Chondrocyte (in vitro differentiated cells): ENCODE measurements at regions not wholly inside any gene's neighbourhood (a gene's known extent, or its start where the extent isn't known, plus 50 kb on each side); places are given as distances from the start of the nearest gene placed in this dataset.
"Not testable (repeated sequence)": the region's sequence is repeated elsewhere in the genome, so short reads cannot be mapped to it uniquely, and the experiment has no call there.

Source experiments
- DNase-seq: peaks from one replicate; pipeline ENCODE4 v3.0.0; 2021; ENCODE audit warnings: mixed read lengths, low spot score
- H3K27ac Mint-ChIP-seq: one replicate; pipeline ENCODE4 v1.8.0; 2021; ENCODE audit warnings: mild to moderate bottlenecking, moderate library complexity, mixed read lengths; ENCODE audit not compliant: unreplicated experiment
- H3K27me3 Mint-ChIP-seq: 2 replicates; pipeline ENCODE4 v1.8.0; 2021; ENCODE audit warnings: low read depth, mixed read lengths
- H3K36me3 Mint-ChIP-seq: 2 replicates; pipeline ENCODE4 v1.8.0; 2021; ENCODE audit warnings: low read depth, mixed read lengths
- H3K4me1 Mint-ChIP-seq: 2 replicates; pipeline ENCODE4 v1.8.0; 2021; ENCODE audit warnings: low read depth, mild to moderate bottlenecking, mixed read lengths
- H3K4me3 Mint-ChIP-seq: one replicate; pipeline ENCODE4 v1.8.0; 2021; ENCODE audit warnings: mild to moderate bottlenecking, moderate library complexity, mixed read lengths; ENCODE audit not compliant: unreplicated experiment
- H3K9me3 Mint-ChIP-seq: 2 replicates; pipeline ENCODE4 v1.8.0; 2021; ENCODE audit warnings: low read depth, mixed read lengths
- TF ChIP-seq, protein P1 (sequence below): fragments of 200-600 bp; sonication (generic); IDR thresholded peaks from 2 replicates; pipeline ENCODE4 v1.5.0; 2021; ENCODE audit warnings: antibody characterized with exemption, mild to moderate bottlenecking, moderate library complexity

DNA sequence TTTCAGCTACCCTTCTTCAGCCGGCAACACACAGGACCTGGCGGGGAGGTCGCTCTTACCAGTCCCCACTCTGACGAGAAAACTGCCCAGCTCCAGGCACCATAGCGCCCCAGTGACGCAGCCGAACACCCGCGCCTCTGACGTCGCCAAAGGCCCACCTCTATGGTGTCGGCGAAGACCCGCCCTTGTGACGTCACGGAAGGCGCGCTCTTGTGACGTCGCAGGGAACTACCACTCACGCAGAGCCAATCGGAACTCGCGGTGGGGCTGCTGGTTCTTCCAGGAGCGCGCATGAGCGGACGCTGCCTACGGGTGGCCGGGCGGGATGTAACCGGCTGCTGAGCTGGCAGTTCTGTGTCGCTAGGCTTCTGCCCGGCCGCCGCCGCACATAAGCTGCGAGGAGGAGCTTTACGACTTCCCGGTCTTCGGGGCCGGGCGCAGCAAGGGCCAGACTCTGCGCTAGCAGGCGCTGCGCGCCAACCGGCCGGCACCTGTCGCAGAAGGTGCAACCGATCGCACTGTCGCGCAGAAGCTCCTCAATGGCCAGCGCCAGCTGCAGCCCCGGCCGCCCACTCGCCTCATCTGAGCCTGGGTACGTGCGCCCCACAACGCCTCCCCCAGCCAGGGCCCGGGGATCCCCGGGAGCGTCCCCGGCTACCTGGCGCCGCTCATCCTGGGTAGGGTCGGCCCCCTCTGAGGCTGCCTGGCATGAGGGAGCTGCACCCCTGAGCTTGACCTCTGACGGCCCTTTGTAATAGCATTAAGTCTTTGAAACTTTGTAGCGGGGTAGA, 121.3 kb upstream of the FBXO28 start:
- TF ChIP-seq, protein P1, sequence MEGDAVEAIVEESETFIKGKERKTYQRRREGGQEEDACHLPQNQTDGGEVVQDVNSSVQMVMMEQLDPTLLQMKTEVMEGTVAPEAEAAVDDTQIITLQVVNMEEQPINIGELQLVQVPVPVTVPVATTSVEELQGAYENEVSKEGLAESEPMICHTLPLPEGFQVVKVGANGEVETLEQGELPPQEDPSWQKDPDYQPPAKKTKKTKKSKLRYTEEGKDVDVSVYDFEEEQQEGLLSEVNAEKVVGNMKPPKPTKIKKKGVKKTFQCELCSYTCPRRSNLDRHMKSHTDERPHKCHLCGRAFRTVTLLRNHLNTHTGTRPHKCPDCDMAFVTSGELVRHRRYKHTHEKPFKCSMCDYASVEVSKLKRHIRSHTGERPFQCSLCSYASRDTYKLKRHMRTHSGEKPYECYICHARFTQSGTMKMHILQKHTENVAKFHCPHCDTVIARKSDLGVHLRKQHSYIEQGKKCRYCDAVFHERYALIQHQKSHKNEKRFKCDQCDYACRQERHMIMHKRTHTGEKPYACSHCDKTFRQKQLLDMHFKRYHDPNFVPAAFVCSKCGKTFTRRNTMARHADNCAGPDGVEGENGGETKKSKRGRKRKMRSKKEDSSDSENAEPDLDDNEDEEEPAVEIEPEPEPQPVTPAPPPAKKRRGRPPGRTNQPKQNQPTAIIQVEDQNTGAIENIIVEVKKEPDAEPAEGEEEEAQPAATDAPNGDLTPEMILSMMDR, result peak; percentile 12
- not testable (repeated sequence) for H3K36me3 Mint-ChIP-seq, H3K27me3 Mint-ChIP-seq, H3K9me3 Mint-ChIP-seq
- peak overlapping the region; percentile 95 for H3K4me3 Mint-ChIP-seq
- peaks cover 12% of the 10 kb centered on the region for H3K4me1 Mint-ChIP-seq
- H3K27ac Mint-ChIP-seq, result peak overlapping the region; percentile 100
- DNase-seq, result peak; percentile 100

- H3K4me1 Mint-ChIP-seq, DNase-seq, H3K9me3 Mint-ChIP-seq, H3K27ac Mint-ChIP-seq, H3K27me3 Mint-ChIP-seq, H3K36me3 Mint-ChIP-seq: not testable (repeated sequence)
- peak overlapping the region; percentile 12 for H3K4me3 Mint-ChIP-seq
Measured at GRCh38 chr1:223991297-223991857, 122.5 kb upstream of the FBXO28 start.

GRCh38 chr1:223961985-223962384, 116.2 kb upstream of the TP53BP2 start:
- H3K27ac Mint-ChIP-seq, H3K36me3 Mint-ChIP-seq, H3K4me1 Mint-ChIP-seq, H3K9me3 Mint-ChIP-seq, DNase-seq, H3K4me3 Mint-ChIP-seq, H3K27me3 Mint-ChIP-seq: not testable (repeated sequence)

- H3K27ac Mint-ChIP-seq, H3K9me3 Mint-ChIP-seq, H3K36me3 Mint-ChIP-seq, H3K4me1 Mint-ChIP-seq, H3K27me3 Mint-ChIP-seq, H3K4me3 Mint-ChIP-seq, DNase-seq: not testable (repeated sequence)
Measured at GRCh38 chr1:223952801-223953200, 107.1 kb upstream of the TP53BP2 start.

DNA sequence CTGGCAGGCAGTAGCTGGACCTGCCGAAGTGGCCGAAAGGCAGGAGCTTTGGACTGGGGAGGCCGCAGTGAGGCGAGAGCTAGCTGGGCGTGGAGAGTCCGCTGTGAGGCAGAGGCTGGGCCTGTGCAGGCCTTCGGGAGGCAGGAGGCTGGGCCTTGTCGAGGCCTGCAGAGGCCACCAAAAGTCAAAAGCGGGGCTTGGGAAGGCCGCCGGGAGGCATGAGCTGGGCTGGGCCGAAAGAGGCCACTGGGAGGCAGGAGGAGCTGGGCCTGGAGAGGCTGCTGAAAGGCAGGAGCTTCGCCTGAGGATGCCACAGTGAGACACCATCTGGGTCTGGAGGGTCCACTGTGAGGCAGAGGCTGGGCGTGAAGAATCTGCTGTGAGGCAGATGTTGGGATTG, 105.8 kb upstream of the TP53BP2 start:
- H3K4me3 Mint-ChIP-seq, H3K36me3 Mint-ChIP-seq, DNase-seq, H3K27me3 Mint-ChIP-seq, H3K4me1 Mint-ChIP-seq, H3K9me3 Mint-ChIP-seq, H3K27ac Mint-ChIP-seq: not testable (repeated sequence)

DNA sequence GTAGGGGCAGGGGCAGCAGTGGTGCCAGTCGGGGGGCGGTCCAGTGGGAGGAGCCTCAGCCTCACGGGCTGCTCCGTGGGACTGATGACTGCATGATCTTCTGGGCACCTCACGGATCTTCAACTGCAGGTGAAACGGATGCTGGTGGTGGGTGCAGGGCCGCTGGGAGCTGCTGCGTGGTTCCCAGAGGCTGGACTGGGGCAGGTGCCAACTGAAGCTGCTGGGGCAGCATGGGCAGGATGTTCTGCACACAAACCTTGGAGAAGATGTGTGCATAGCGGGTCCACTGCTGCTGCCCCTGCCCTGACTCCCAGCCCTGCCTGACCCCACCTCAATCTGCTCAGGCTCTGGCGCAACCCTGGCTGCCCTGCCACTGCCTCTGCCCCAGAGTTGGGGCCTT, 104.2 kb upstream of the TP53BP2 start:
- not testable (repeated sequence) for H3K36me3 Mint-ChIP-seq, H3K27ac Mint-ChIP-seq, H3K4me1 Mint-ChIP-seq, H3K27me3 Mint-ChIP-seq, H3K4me3 Mint-ChIP-seq, DNase-seq, H3K9me3 Mint-ChIP-seq

GRCh38 chr1:223948041-223948440, 102.3 kb upstream of the TP53BP2 start:
- H3K36me3 Mint-ChIP-seq, DNase-seq, H3K9me3 Mint-ChIP-seq, H3K27ac Mint-ChIP-seq, H3K4me3 Mint-ChIP-seq, H3K4me1 Mint-ChIP-seq, H3K27me3 Mint-ChIP-seq: not testable (repeated sequence)

GRCh38 chr1:223936592-223936991, 90.8 kb upstream of the TP53BP2 start:
- H3K36me3 Mint-ChIP-seq, H3K4me1 Mint-ChIP-seq, DNase-seq, H3K9me3 Mint-ChIP-seq, H3K27me3 Mint-ChIP-seq, H3K4me3 Mint-ChIP-seq, H3K27ac Mint-ChIP-seq: not testable (repeated sequence)

DNA sequence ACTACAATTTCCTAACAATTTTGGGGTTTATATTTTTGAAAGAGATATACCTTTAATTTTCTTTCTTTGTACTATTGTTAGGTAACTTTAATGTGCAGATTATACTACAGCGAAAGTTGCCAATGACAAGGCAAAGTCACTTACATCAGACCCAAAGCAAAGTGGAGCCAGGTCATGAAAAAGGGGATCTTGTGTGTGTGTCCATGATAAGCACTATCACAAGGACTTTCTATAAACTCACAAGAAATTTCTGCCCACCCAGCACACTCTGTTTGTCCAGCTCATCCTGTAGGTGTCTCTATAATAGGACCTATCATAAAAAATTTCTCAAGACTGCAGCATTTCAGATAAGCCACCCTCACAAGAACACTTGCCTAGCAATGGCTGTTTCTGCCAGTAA, 85.7 kb upstream of the TP53BP2 start:
- H3K27me3 Mint-ChIP-seq, H3K9me3 Mint-ChIP-seq, H3K4me1 Mint-ChIP-seq: not testable (repeated sequence)

More for the DNA sequence above, 85.7 kb upstream of the TP53BP2 start:
- not testable (repeated sequence) for H3K4me3 Mint-ChIP-seq, H3K36me3 Mint-ChIP-seq, H3K27ac Mint-ChIP-seq, DNase-seq
